Mesodermal cell (in vitro differentiated cells): ENCODE measurements at regions not wholly inside any gene's neighbourhood (a gene's known extent, or its start where the extent isn't known, plus 50 kb on each side); places are given as distances from the start of the nearest gene placed in this dataset.

ENCODE experiments used
- H3K27ac ChIP-seq: 2 replicates; pipeline ENCODE4 v1.7.0; 2013; ENCODE audit warnings: mild to moderate bottlenecking, low read depth, low read length, moderate library complexity; ENCODE audit not compliant: severe bottlenecking
- H3K36me3 ChIP-seq: 2 replicates; pipeline ENCODE4 v1.7.1; 2013; ENCODE audit warnings: mild to moderate bottlenecking, low read length, moderate library complexity; ENCODE audit not compliant: control insufficient read depth, insufficient read depth
- H3K4me1 ChIP-seq: one replicate; pipeline ENCODE4 v1.7.1; 2013; ENCODE audit warnings: mild to moderate bottlenecking, low read length; ENCODE audit not compliant: insufficient read depth, control insufficient read depth, poor library complexity, severe bottlenecking
- H3K4me3 ChIP-seq: 2 replicates; pipeline ENCODE4 v1.7.0; 2013; ENCODE audit warnings: low read length, control low read depth, mild to moderate bottlenecking; ENCODE audit not compliant: insufficient read depth, poor library complexity, severe bottlenecking; ENCODE audit errors: extremely low read depth
- H3K9me3 ChIP-seq: 2 replicates; pipeline ENCODE4 v1.7.1; 2013; ENCODE audit warnings: mild to moderate bottlenecking, low read length, moderate library complexity; ENCODE audit not compliant: control insufficient read depth
- WGBS, 2 experiments: methylation state at CpG; one replicate each; pipeline ENCODE4 v1.1.5; 2013; ENCODE audit warnings: missing lambda C conversion rate in 2 of 2; ENCODE audit not compliant: insufficient coverage in 2 of 2; 5-methylcytosine and 5-hydroxymethylcytosine counted together

GRCh38 chr7:41125343-41125742 is 577.5 kb downstream of the INHBA start:
- WGBS, 2 experiments = no CpG with 5 or more reads among the region's 2 CpGs
- no peak overlapping the region for H3K4me3 ChIP-seq
- H3K27ac ChIP-seq = no peak overlapping the region
- H3K4me1 ChIP-seq = peaks cover 2% of the 10 kb centered on the region
- H3K9me3 ChIP-seq = no peaks in the 10 kb centered on the region
- H3K36me3 ChIP-seq = no peaks in the 10 kb centered on the region

- no peak overlapping the region for H3K27ac ChIP-seq
- no peaks in the 10 kb centered on the region for H3K36me3 ChIP-seq
- H3K4me3 ChIP-seq = no peak overlapping the region
- H3K4me1 ChIP-seq = no peaks in the 10 kb centered on the region
- no peaks in the 10 kb centered on the region for H3K9me3 ChIP-seq
- WGBS, 2 experiments = 83 to 86% methylated on average over 4 of the region's 4 CpGs
Measured at GRCh38 chr7:41122256-41122987, 580.5 kb downstream of the INHBA start.

- H3K36me3 ChIP-seq = no peaks in the 10 kb centered on the region
- no peak overlapping the region for H3K4me3 ChIP-seq
- H3K4me1 ChIP-seq = no peaks in the 10 kb centered on the region
- no peak overlapping the region for H3K27ac ChIP-seq
- H3K9me3 ChIP-seq = no peaks in the 10 kb centered on the region
Measured at GRCh38 chr7:41121228-41121627, 581.7 kb downstream of the INHBA start.

- Histone ChIP-seq H3K27ac (no peak overlapping the region), H3K9me3 (no peaks in the 10 kb centered on the region), H3K4me1 (no peaks in the 10 kb centered on the region), H3K4me3 (no peak overlapping the region), H3K36me3 (no peaks in the 10 kb centered on the region)
- 83% methylated on average over 3 of the region's 4 CpGs; no CpG with 5 or more reads in 1 of the 2 experiments for WGBS, 2 experiments
Measured at GRCh38 chr7:41118486-41118885, 584.4 kb downstream of the INHBA start.

- Histone ChIP-seq H3K4me1 (no peaks in the 10 kb centered on the region), H3K36me3 (no peaks in the 10 kb centered on the region), H3K9me3 (no peaks in the 10 kb centered on the region), H3K27ac (no peak overlapping the region), H3K4me3 (no peak overlapping the region)
- no CpG with 5 or more reads among the region's 2 CpGs for WGBS, 2 experiments
Measured at GRCh38 chr7:41117431-41117830, 585.5 kb downstream of the INHBA start.

GRCh38 chr7:41116817-41117216 is 586.1 kb downstream of the INHBA start:
- H3K4me3 ChIP-seq = no peak overlapping the region
- no peak overlapping the region for H3K27ac ChIP-seq
- WGBS, 2 experiments = no CpG with 5 or more reads among the region's 1 CpG
- no peaks in the 10 kb centered on the region for H3K36me3 ChIP-seq
- no peaks in the 10 kb centered on the region for H3K9me3 ChIP-seq
- no peaks in the 10 kb centered on the region for H3K4me1 ChIP-seq

GRCh38 chr7:41116337-41116736 is 586.6 kb downstream of the INHBA start:
- Histone ChIP-seq H3K9me3 (no peaks in the 10 kb centered on the region), H3K4me3 (no peak overlapping the region), H3K36me3 (no peaks in the 10 kb centered on the region), H3K27ac (no peak overlapping the region), H3K4me1 (no peaks in the 10 kb centered on the region)
- 89 to 94% methylated on average over 2 to 3 of the region's 3 CpGs for whole genome bisulfite sequencing, 2 experiments

GRCh38 chr7:41114691-41115090 is 588.2 kb downstream of the INHBA start:
- Histone ChIP-seq H3K36me3 (no peaks in the 10 kb centered on the region), H3K27ac (no peak overlapping the region), H3K9me3 (no peaks in the 10 kb centered on the region), H3K4me1 (no peaks in the 10 kb centered on the region), H3K4me3 (no peak overlapping the region)
- 80 to 95% methylated on average over 1 to 2 of the region's 2 CpGs for WGBS, 2 experiments

- Histone ChIP-seq H3K36me3 (no peaks in the 10 kb centered on the region), H3K27ac (no peak overlapping the region), H3K4me1 (no peaks in the 10 kb centered on the region), H3K9me3 (no peaks in the 10 kb centered on the region), H3K4me3 (no peak overlapping the region)
- WGBS, 2 experiments = no CpG with 5 or more reads among the region's 1 CpG
Measured at GRCh38 chr7:41114131-41114530, 588.8 kb downstream of the INHBA start.

GRCh38 chr7:41113719-41114118 is 589.2 kb downstream of the INHBA start:
- Histone ChIP-seq H3K4me3 (no peak overlapping the region), H3K36me3 (no peaks in the 10 kb centered on the region), H3K4me1 (no peaks in the 10 kb centered on the region), H3K27ac (no peak overlapping the region), H3K9me3 (no peaks in the 10 kb centered on the region)

- Histone ChIP-seq H3K4me1 (peaks cover 14% of the 10 kb centered on the region), H3K27ac (no peak overlapping the region), H3K36me3 (no peaks in the 10 kb centered on the region), H3K4me3 (no peak overlapping the region), H3K9me3 (no peaks in the 10 kb centered on the region)
- WGBS, 2 experiments = no CpG with 5 or more reads among the region's 1 CpG
Measured at GRCh38 chr7:41110186-41110585, 592.7 kb downstream of the INHBA start.
